A673 (cell line): ENCODE measurements at regions not wholly inside any gene's neighbourhood (a gene's known extent, or its start where the extent isn't known, plus 50 kb on each side); places are given as distances from the start of the nearest gene placed in this dataset.

Source experiments
- CTCF ChIP-seq: fragments of 300-800, 200-600 bp; sonication (generic); conservative IDR thresholded peaks from 2 replicates; pipeline ENCODE4 v1.5.1; 2017; ENCODE audit warnings: low read depth, mild to moderate bottlenecking, antibody characterized with exemption, low read length, moderate library complexity, mixed read lengths
- EZH2 ChIP-seq: fragments of 200-600 bp; sonication (generic); IDR thresholded peaks from 2 replicates; pipeline ENCODE4 v1.6.1; 2017; ENCODE audit warnings: borderline replicate concordance, low read depth, mild to moderate bottlenecking, mixed read lengths, antibody characterized with exemption, low read length; ENCODE audit not compliant: poor library complexity, severe bottlenecking

- no peak for TF ChIP-seq CTCF
- TF ChIP-seq EZH2, result no peak
These were observed 284.1 kb downstream of the SLC4A3 start for GRCh38 chr2:219911541-219911940.
